Uterus (tissue), 2 donors: ENCODE measurements at regions not wholly inside any gene's neighbourhood (a gene's known extent, or its start where the extent isn't known, plus 50 kb on each side); places are given as distances from the start of the nearest gene placed in this dataset.

Source experiments
- CTCF ChIP-seq, 4 experiments: fragments of 200-600 bp in 2 of 4; fragments of 450-650 bp in 2 of 4; sonication (generic) in 2 of 4; IDR thresholded peaks; one replicate each; pipeline ENCODE4 v1.5.1; 2016 to 2019; ENCODE audit warnings: antibody characterized with exemption in 4 of 4, mild to moderate bottlenecking in 2 of 4, moderate library complexity in 1 of 4
- POLR2A ChIP-seq, 2 donors: fragments of 450-650 bp; IDR thresholded peaks; one replicate each; pipeline ENCODE4 v1.6.1; 2016; ENCODE audit warnings: antibody characterized with exemption in 2 of 2, mild to moderate bottlenecking in 1 of 2, moderate library complexity in 1 of 2

- TF ChIP-seq CTCF (IDR thresholded peaks at IDR 0.05) (no peak), POLR2A (IDR thresholded peaks at IDR 0.05) (no peak)
Observed at GRCh38 chr10:21334891-21335696, 190.4 kb downstream of the SKIDA1 start.
